ENCODE measurements at regions not wholly inside any gene's neighbourhood (a gene's known extent, or its start where the extent isn't known, plus 50 kb on each side); places are given as distances from the start of the nearest gene placed in this dataset.

- Mint-ChIP-seq H3K4me3 (no peak overlapping the region), H3K27ac (no peak overlapping the region), H3K4me1 (peaks cover 4% of the 10 kb centered on the region), H3K9me3 (peaks cover 5% of the 10 kb centered on the region), H3K36me3 (ENCODE audit: low read depth) (no peaks in the 10 kb centered on the region), H3K27me3 (no peaks in the 10 kb centered on the region)
- DNase-seq (no peak), ATAC-seq (no peak)
Measured at GRCh38 chr4:42718336-42718735, 61.4 kb upstream of the ATP8A1 start.

GRCh38 chr4:42716996-42717395 lies 60.1 kb upstream of the ATP8A1 start:
- DNase-seq = no peak
- Mint-ChIP-seq H3K36me3 (ENCODE audit: low read depth) (no peaks in the 10 kb centered on the region), H3K9me3 (peaks cover 5% of the 10 kb centered on the region), H3K4me1 (peaks cover 4% of the 10 kb centered on the region), H3K27ac (no peak overlapping the region), H3K4me3 (no peak overlapping the region), H3K27me3 (no peaks in the 10 kb centered on the region)
- ATAC-seq = no peak

- no peak overlapping the region for H3K4me3 Mint-ChIP-seq
- H3K36me3 Mint-ChIP-seq (ENCODE audit: low read depth) = no peaks in the 10 kb centered on the region
- ATAC-seq = no peak
- DNase-seq = no peak
- no peak overlapping the region for H3K27ac Mint-ChIP-seq
- peaks cover 5% of the 10 kb centered on the region for H3K9me3 Mint-ChIP-seq
- peaks cover 4% of the 10 kb centered on the region for H3K4me1 Mint-ChIP-seq
- H3K27me3 Mint-ChIP-seq = no peaks in the 10 kb centered on the region
Measured at GRCh38 chr4:42715807-42716482, 59.0 kb upstream of the ATP8A1 start.

GRCh38 chr4:42713391-42713790 lies 56.5 kb upstream of the ATP8A1 start:
- peaks cover 4% of the 10 kb centered on the region for H3K4me1 Mint-ChIP-seq
- H3K27ac Mint-ChIP-seq = no peak overlapping the region
- H3K4me3 Mint-ChIP-seq = no peak overlapping the region
- DNase-seq (no peak), ATAC-seq (no peak)
- H3K27me3 Mint-ChIP-seq = no peaks in the 10 kb centered on the region
- H3K36me3 Mint-ChIP-seq (ENCODE audit: low read depth) = no peaks in the 10 kb centered on the region
- no peaks in the 10 kb centered on the region for H3K9me3 Mint-ChIP-seq

GRCh38 chr4:42712854-42713253 lies 55.9 kb upstream of the ATP8A1 start:
- ATAC-seq (no peak), DNase-seq (no peak)
- H3K27ac Mint-ChIP-seq = no peak overlapping the region

GRCh38 chr4:42711496-42711895 lies 54.6 kb upstream of the ATP8A1 start:
- H3K27me3 Mint-ChIP-seq = no peaks in the 10 kb centered on the region
- no peaks in the 10 kb centered on the region for H3K9me3 Mint-ChIP-seq
- DNase-seq = no peak
- no peak overlapping the region for H3K4me3 Mint-ChIP-seq
- H3K27ac Mint-ChIP-seq = no peak overlapping the region
- ATAC-seq = no peak
- H3K4me1 Mint-ChIP-seq = no peaks in the 10 kb centered on the region
- no peaks in the 10 kb centered on the region for H3K36me3 Mint-ChIP-seq (ENCODE audit: low read depth)

More at GRCh38 chr4:42712854-42713253, 55.9 kb upstream of the ATP8A1 start:
- Mint-ChIP-seq H3K4me3 (no peak overlapping the region), H3K9me3 (no peaks in the 10 kb centered on the region), H3K36me3 (ENCODE audit: low read depth) (no peaks in the 10 kb centered on the region), H3K27me3 (no peaks in the 10 kb centered on the region), H3K4me1 (peaks cover 4% of the 10 kb centered on the region)

GRCh38 chr4:42710761-42711160 lies 53.9 kb upstream of the ATP8A1 start:
- no peaks in the 10 kb centered on the region for H3K4me1 Mint-ChIP-seq
- no peak for DNase-seq
- no peak overlapping the region for H3K27ac Mint-ChIP-seq
- no peaks in the 10 kb centered on the region for H3K9me3 Mint-ChIP-seq
- ATAC-seq = no peak
- H3K4me3 Mint-ChIP-seq = no peak overlapping the region
- no peaks in the 10 kb centered on the region for H3K36me3 Mint-ChIP-seq (ENCODE audit: low read depth)
- no peaks in the 10 kb centered on the region for H3K27me3 Mint-ChIP-seq

- H3K4me3 Mint-ChIP-seq = no peak overlapping the region
- no peaks in the 10 kb centered on the region for H3K36me3 Mint-ChIP-seq (ENCODE audit: low read depth)
- H3K27ac Mint-ChIP-seq = no peak overlapping the region
- H3K27me3 Mint-ChIP-seq = no peaks in the 10 kb centered on the region
- no peaks in the 10 kb centered on the region for H3K4me1 Mint-ChIP-seq
- ATAC-seq (no peak), DNase-seq (no peak)
- no peaks in the 10 kb centered on the region for H3K9me3 Mint-ChIP-seq
Measured at GRCh38 chr4:42710329-42710728, 53.4 kb upstream of the ATP8A1 start.

GRCh38 chr4:42709392-42710065 lies 52.6 kb upstream of the ATP8A1 start:
- Mint-ChIP-seq H3K27me3 (no peaks in the 10 kb centered on the region), H3K36me3 (ENCODE audit: low read depth) (no peaks in the 10 kb centered on the region), H3K4me1 (no peaks in the 10 kb centered on the region), H3K4me3 (no peak overlapping the region), H3K27ac (no peak overlapping the region), H3K9me3 (no peaks in the 10 kb centered on the region)
- ATAC-seq = no peak
- no peak for DNase-seq

GRCh38 chr4:42708625-42709024 lies 51.7 kb upstream of the ATP8A1 start:
- H3K4me3 Mint-ChIP-seq = no peak overlapping the region
- no peaks in the 10 kb centered on the region for H3K9me3 Mint-ChIP-seq
- H3K4me1 Mint-ChIP-seq = no peaks in the 10 kb centered on the region
- DNase-seq (no peak), ATAC-seq (no peak)
- no peak overlapping the region for H3K27ac Mint-ChIP-seq
- H3K36me3 Mint-ChIP-seq (ENCODE audit: low read depth) = no peaks in the 10 kb centered on the region
- no peaks in the 10 kb centered on the region for H3K27me3 Mint-ChIP-seq

Data from activated naive CD8-positive, alpha-beta T cell treated with anti-CD3 and anti-CD28 coated beads, Interleukin-2, amount 50 U/mL, for 24 hours (primary cell).